HS-5 (cell line): ENCODE measurements at regions not wholly inside any gene's neighbourhood (a gene's known extent, or its start where the extent isn't known, plus 50 kb on each side); places are given as distances from the start of the nearest gene placed in this dataset.

Source experiments
- DNase-seq: peaks from one replicate; pipeline ENCODE4 v3.0.0-alpha.2; 2012; ENCODE audit warnings: low read depth

DNA sequence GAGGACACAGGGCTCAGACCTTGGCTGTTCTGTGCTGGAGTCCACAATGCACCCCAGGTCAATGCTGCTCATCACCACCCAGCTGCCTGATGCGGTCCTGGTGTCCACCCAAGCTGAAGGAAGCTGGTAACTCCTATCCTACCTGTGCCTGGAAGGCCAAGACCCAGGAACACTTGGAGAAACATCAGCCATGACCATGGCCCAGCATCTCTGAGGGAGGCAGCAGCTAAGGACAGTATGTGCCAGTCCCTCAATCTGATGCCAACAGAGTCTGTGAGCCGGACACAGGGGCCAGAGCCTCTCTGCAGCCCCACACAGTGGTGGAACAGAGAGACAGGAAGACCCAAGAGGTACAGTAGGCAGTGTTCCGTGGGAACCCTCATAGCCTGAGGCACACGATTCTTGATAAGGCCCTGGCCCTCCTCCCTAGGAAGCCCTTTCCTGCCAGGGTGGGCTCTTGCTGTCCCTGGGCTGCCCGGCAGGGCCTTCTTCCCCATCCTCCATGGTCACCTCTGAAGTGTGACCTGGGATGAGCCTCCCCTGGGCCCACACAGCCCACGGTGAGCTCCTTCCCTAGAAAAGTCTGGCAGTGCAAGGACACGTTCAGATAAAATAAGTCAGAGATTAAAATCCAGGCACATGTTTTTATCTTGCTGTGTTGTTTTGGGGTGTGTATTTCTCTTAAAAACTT lies 170.7 kb downstream of the THBS2 start:
- no peak for DNase-seq

DNA sequence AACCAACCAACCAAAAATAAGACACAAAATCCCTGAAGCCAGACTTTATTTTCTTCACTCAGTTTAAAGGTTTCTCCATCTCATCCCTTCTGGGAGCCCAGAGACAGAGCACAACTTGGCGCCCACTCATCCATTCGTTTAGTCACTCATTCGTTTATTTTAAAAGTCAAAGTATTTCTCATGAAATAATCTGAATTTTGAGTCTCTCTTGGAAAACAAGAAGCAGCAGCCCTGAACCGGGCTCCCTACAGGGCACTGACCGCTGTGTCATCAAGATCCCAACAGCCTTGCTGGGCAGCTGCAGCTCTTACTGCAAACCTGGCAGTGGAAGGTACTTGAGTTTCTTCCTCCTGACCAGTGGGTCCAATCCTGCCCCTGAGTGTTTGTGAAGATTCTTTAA lies 171.6 kb downstream of the THBS2 start:
- no peak for DNase-seq

DNA sequence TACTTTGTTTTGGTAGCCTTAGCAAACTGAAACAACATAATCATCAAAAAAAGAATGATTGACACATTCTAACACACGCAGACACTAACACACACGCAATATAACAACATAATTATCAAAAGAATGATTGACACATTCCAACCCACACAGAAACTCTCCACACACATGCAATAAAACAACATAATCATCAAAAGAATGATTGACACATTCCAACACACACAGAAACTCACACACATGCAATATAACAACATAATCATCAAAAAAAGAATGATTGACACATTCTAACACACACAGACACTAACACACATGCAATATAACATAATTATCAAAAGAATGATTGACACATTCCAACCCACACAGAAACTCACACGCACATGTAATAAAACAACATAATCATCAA lies 172.4 kb downstream of the THBS2 start:
- DNase-seq = no peak

DNA sequence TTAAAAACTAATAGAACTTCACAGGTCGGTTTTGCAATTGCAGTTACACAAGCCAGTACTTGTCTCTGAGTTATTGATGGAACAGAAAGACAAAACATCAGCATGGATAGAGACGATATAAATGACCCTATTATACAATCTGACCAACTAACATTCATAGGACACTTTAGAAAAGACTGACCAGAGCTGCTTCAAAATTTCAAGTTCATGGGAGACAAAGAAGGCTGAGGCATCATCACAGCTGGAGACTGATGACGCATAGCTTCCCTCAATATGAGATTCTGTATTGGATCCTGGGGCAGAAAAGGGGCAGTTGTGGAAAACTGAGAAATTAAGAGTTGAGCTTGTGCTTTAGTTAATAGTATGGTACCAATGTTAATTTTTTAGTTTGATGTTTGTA lies 174.0 kb downstream of the THBS2 start:
- no peak for DNase-seq

DNA sequence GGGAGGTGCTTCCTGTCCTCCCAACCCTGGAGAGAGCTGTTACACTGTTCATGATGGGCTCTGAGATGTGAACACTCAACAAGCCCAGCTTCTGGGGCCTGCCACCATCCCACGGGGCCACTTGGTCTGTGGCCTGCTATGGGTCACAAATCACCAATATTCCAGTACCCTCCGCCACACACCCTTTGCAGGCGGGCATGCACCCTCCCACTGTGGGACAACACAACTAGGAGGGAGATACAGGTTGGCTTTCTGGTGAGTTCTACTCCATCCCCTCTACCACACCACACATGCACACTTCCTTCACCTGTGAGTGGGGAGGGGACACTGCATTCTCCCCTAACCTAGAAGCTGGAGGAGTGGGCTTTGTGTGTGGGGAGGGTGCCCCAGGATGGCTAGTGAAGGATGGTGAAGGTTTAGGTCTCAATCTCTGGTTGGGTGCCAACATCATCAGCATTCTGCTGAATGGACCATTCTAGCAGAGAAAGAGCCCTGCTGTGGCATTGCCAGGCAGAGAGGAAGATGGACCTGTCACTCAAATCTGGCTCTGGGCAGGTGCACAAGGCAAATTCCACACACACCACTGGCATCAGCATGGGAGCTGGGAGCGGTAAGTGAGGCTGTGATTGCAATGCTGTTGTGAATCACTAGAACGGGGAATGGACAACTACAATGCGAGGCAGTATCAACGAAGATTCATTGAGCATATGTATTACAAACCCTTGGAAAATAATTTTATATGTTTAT lies 175.1 kb downstream of the THBS2 start:
- DNase-seq = no peak

DNA sequence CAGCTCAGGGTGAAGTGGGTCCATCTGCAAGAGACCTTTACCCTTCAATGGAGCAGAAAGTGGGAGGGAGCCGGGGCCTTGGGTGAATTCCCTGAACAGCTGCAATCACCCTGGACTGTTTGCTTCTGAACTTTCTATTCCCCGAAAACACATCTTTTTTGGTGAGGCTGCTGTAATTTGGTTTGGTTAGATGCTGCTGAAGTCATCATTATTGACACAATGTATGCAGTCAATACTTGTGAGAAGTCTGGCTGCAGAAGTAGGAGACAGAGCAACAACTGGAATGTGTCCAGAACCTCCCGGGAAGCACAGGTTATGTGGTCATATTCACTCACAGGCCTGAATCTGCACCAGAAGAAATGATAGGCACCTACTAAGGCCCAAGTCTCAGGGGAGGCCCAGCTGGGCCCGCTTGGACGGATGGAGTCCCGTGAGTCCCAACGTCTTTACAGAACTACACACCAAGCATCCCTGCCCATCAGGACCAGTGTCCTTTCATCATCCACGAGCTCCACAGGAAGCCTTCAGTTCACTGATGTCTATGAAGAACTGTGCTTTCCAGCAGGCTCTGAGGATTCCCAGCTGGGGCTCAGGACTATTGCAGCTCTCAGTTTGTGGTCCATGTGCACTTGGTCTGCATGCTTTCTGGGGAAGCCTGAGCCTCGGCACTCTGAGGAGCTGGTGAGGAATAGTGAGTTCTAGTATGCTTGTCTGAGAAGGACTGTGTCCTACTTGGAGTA lies 177.6 kb downstream of the THBS2 start:
- DNase-seq = no peak

DNA sequence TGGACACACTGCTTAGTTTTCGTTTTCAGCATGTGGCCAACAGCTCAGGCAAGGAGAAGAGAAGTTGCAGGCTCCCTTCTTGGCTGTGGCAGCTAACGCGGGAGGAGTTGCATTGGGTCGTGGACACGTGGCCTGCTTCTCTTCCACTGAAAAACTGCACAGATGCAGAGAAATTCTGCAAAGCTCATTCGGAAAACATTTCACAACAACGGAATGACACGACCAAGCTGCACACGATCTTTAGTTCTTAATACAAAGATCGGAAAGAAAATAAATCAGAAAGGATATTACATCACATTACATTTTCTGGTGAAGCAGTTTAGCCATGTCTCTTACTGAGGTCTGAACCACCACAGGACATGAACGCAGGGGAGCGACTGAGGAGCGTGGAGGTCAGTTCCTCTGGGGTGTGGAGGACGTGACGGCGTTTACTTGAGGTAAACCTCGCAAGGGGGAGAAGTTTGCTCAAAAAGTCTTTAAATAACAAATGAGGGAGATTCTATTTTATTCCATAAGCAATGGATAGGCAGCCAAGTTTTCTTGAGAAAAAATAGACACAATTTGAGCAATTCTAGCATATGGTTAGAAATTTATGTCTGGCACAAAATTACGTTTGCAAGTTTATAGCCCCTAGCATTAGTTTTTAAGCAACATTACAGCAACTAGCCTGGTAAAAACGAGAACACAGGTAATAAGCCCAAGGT lies 178.3 kb downstream of the THBS2 start:
- no peak for DNase-seq

DNA sequence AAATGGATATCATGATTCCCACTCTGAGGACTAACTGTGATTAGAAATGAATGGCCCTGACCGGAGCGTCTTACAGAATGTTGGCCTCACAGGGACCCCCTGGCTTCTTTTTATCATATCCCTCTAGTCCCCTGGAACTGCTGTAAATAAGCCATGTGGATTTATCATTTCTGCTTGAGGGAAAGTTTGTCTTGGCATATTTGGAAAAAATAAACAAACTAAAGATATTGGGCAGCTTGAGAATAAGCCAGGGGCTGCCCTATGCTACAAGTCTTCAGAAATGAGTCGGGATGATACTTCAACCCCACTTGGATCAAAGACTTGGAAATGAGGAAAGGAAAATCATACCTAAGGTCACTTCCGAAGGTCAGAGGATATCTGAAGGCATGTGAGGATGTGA lies 179.1 kb downstream of the THBS2 start:
- DNase-seq = no peak

DNA sequence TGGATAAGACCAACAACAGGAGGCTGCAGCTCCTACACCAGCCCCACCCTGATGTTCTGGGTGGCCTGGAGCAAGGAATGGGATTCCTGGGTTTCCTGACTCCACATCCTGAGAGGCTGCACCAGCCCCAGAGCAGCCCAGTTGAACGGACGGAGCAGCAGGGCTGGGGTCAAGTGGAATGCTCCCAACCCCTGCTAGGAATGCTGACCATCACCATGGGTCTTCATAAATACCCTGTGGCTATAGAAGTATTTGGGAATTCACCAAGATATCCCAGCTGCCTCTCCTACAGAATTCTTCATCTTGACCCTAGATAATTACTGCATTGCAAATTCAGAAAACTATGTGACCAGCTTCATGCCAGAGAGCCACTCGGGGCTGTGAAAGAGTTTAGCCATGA lies 180.3 kb downstream of the THBS2 start:
- DNase-seq = no peak

DNA sequence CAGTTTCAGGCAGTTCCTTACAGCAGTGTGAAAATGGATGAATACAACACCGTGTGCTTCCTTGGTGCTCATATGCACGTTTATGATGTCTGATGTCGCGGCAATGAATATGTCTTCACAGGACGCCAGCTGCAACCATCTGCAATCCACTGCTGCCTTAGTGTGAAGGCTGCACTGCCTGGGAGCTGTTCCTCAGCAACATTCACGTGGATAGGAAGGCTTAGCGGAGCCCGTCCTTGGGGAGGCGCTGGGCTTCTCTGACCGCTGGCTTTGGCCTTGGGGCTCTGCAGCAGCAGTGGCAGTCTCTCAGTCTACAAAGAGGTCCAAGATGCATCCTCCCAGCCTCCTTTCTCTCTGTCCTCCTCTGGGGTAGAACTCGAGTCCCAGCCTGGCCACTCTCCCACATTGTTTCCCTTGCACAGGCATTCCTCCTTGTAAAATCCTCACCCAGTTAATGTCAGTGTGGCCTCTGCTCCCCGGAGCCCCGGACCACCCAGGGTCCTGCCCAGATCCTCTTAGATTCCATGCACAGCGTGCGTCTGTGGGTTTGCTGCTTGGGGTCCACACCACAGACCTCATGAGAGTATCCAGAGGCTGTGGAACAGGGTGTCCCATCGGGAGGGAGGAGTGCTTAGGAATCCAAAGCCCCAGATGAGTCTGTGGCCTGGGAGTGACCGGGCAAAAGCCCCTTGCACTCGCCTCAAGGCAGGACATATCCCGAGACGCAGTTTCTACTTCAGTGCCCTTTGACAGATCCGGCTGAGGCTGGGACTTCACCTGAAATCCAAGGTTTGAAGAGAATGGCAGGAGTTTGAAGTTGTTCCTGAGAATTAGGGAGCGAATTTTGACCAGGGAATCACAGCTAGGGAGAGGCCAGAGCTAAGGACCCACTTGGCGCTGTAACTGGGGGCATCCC lies 181.3 kb downstream of the THBS2 start:
- DNase-seq = no peak

DNA sequence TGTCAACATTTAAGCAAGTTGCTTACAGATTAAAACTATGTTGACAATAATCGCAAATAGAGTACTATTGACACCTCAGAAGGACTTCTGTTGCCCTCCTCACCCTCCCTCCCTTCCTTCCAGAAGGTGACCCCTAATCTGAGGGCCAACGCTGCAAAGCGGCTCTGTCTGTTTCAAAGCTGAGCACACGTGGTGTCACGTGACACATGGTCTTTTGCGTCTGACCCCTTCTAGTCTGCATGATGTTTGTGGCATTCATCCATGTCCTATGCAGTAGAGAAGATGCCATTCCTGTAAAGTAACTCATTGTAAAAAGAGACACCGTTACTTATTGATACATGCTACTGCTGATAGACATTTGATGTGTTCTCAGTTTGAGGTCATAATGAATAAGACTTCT lies 182.3 kb downstream of the THBS2 start:
- no peak for DNase-seq

DNA sequence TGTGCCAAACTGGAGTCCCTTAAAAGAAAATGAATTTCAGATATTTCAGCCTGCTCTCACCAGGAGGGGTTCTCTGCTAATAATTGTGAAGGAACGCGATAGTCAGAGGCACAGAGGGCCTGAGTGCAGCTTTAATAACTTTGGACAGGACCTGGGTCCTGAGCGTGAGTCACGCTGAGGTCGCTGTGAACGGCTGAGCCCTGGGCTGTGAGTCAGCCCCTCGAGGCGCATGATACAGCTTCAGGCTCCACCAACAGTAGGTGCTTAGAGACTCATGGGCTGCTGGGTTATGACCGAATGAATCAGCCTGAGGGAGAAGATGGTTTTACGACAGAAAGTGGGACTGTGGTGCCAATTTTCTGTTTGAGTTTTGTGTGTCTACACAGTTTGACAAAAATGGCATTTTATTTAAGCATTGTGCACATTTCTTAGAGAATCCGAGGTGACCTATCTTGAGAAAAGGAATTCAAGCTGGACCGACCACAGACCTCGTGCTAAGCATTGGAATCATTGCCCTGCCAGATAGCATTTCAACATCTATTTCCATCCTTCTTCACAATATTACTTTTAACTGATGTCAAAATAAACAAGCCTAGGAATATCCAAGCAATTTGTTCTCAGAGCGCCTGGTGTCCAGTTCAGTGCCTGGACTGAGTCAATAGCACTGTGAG lies 183.0 kb downstream of the THBS2 start:
- DNase-seq = peak; percentile 95

DNA sequence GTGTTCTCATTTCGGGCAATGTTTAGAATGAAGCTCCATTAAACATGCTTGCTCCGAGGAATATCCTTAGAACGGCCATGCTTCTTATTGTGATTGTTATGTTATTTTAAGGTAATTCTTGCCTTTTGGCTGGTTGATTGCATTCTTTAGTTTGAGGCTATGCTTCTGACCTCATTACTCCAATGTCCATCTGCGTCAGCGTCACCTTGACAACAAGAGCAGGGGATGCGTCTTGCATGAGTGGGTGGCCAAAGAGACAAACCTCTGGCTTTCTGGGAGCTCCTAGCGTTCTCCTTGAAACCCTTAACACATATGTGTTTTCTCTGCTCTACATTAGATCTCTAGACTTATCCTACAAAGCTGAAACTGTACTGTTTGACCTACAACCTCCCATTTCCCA lies 184.3 kb downstream of the THBS2 start:
- no peak for DNase-seq

DNA sequence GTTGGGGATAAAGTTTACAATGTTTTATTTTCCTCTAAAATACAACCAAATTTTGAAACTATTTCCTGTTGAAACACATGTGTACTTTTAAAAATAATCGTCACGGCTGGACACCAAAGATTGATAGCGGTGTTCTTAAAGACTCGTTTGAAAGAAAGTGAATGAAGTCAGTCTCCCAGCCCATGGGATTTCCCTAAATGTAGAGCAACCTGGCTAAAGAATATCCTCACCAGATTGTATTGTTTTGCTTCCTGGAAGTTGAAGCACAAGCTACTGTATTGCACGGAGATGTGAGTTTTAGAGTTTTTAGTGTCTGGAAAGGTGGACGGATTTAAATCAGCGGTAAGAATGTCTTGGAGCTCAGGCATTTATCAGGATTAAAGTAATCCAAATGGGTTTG lies 189.5 kb downstream of the THBS2 start:
- DNase-seq = no peak

DNA sequence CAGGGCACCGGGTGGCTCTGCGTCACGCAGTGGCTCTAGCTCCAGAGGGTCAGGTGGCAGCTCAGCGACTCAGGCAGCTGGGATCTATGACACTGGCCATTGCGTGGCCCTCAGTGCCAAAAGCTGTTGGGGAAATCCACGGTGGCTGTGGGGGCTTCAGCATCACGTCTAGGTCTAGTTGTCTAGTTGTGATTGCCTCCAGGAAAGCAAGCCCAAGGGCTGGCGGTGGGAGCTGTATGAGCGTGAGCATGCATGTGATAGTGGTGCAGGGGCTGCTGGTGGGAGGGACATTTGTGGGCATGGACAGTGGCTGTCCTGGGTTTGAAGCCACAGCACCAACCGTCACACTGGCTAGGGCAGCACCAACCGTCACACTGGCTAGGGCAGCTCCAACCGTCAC lies 191.4 kb downstream of the THBS2 start:
- no peak for DNase-seq

DNA sequence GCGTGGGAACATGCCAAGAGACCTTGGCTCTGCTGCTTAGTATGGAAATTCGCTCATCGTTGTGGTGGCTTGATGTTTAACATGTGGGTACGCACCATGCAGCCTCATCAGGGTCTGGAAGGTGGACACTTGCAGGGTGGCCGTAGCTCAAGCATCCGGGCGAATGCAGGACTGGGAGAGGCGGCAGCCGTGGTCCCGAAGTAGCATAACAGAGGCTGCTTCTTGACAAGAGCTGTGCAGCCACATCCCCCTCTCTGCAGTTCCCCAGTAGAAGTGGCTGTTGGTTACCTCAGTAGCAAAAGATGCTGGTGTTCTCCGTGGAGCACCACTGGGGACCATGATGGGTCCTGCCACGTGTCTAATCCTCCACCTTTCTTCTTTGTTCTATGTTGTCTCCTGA lies 195.0 kb downstream of the THBS2 start:
- DNase-seq = no peak

DNA sequence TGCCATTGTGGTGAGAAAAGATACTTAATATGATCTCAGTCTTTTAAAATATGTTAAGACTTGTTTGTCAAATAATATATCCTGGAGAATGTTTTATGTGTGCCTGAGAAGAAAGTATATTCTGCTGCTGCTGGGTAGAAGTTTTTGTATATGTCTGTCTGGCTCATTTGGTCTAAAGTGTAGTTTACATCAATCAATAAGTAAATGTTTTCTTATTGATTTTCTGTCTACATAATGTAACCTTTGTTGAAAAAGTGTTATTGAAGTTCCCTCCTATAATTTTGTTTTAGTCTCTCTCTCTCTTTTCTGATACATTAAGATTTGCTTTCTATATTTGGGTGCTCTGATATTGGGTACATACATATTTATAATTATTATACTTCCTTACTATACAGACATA lies 201.2 kb downstream of the THBS2 start:
- no peak for DNase-seq

DNA sequence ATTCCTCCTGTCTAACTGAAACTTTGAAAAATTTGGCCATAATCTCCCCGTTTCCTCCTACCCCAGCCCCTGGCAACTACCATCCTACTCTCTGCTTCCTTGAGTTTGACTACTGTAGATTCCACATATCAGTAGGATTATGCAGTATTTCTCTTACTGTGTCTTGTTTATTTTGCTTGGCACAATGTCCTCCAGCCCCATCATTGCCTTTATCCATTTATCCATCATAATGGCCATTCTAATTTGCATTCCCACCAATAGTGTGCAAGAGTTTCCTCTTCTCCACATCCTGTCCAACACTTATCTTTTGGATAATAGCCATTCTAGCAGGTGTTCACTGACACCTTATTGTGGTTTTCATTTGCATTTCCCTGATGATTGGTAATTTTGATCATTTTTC lies 202.3 kb downstream of the THBS2 start:
- DNase-seq = no peak

DNA sequence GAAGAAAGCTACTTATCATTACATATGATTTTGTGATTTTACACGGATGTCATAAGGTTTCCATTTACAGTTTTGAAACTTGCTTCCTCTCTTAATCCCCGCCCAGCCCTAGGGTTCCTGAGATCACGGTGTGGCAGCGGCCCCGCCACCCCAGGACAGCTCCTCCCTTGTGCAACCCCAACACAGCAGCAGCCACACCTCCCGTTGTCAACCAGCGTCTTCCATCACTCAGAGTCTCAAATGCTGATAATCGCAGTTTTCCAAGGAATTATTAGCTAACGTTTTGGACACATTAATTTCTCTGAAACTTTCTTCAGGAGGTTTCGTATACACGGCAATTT lies 204.8 kb downstream of the THBS2 start:
- DNase-seq = no peak

DNA sequence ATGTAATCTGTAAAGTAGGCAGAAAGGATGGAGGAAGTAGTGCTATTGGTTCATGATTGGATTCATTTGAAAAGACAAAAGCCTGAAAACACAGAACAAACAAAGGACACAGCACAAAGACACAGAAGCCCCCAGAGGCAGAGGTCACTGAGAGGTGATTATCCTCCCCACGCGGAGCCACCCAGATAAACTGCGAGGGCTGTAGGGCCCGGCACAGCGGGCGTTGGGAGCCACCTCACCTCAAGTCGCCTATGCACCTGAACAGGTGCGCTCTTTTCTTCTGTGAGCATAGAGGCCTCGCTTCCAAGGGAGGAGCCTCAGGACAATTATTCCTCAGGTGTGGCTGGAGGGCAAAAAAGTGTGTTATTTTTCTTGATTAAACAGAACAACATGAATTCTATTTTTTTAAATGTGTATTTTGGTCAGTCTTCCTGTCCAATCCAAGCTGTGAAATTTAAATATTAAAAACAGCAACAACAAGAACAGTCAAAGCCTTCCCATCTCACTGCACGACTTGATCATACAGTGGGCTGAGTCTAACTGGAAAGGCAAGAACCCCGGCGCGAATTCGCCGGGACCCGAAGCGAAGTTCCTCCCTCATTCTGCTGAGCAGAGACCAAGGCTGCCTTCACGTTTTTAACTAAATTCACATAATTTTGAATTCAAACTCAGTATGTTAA lies 205.3 kb downstream of the THBS2 start:
- DNase-seq = no peak

DNA sequence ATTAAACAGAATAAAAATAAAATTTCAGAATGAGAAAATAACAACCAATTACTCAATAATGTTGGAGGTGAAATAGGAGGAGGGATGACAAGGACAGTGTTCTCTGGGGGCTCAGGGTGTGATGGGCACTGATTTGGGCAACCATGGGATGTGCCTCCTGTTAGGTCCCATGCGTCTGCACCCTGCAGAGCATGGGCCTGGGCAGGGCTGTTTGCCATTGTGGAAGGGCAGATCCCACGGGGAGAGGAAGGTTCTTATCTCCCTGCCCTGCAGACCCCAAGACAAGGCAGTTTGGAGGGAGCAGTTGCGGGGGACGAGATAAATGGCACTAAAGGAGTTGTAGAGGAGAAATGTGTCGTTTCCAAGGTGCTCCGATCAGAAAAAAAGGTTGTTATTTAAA lies 206.3 kb downstream of the THBS2 start:
- DNase-seq = no peak
